NCI-H2107 treated with DMSO at 0.1 percent for 48 hours (cell line): ENCODE measurements at regions not wholly inside any gene's neighbourhood (a gene's known extent, or its start where the extent isn't known, plus 50 kb on each side); places are given as distances from the start of the nearest gene placed in this dataset.
"Not testable (repeated sequence)": the region's sequence is repeated elsewhere in the genome, so short reads cannot be mapped to it uniquely, and the experiment has no call there.

Source experiments
- DNase-seq: peaks from one replicate; lab custom pipeline; 2025; ENCODE audit not compliant: unreplicated experiment; lab: John Stamatoyannopoulos, UW

DNA sequence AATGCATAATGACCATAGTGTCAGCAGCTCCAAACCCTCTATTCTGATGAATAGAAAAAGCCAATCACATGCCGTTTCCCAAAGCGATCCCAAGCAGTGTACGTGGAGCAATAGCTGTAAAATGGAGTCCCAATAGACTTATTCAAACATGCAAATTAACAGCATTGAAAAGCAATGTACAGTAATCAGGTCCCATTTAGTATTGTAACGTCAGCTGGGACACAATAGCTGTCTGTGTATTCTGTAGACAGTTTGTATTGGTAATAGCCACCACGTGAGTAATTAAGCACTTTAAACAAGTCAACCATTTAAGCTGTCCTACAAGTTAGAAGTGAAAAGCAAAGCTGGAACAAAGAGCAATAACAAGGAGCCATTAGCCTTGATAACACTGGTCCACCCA is 698.2 kb downstream of the PCDH17 start:
- peak; percentile 34 for DNase-seq

DNA sequence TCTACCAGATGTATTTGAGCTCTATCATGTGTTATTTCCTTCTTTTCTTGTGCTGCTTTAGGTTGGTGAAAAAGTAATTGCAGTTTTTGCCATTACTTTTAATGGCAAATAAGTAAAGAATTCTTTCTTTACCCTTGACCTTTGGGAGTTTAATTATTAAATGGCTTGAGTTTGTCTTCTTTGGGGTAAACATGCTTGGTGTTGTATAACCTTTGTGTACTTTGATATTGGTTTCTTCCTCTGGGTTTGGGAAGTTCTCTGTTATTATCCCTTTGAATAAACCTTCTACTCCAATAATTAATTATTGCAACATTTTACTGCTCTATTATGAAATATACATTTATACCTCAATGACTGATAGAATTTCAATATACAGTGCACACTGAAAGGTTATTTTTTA is 709.4 kb downstream of the PCDH17 start:
- no peak for DNase-seq

DNA sequence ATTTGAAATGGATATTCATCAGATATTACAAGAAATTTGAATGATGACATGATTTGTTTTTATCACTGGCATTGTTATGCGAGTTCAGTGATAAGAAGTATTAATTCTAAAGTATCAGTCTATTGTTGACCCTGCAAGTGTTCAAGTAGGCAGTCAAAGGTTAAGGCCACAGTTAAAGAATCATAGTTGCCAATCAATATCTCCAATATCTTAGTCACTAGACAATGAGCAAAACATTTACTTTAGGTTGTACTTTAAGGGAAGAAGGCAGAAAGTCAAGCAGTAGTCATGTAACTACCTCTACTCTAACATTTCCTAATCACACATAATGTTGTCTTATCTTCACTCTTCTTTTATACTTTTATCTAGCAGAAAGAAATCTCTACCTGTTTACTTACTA is 709.8 kb downstream of the PCDH17 start:
- no peak for DNase-seq

DNA sequence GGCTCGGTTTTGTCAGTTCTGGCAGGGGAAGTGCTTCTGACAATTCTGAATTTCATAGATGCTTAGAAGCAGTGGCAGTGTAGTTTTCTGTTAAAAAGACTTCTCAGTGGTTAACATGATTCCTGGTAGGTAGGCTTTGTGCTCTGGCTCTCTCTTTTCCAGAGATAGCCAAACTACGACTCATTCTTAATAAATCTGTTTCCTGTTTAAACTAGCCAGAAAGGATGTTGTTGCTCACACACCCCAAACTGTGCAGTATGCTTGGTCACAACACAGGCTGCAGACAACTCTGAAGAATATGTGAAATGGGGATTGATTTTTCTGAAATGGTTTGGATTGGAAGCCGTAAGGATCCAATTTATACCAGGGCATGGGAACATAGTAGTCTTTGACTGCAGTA is 711.5 kb downstream of the PCDH17 start:
- DNase-seq = no peak

DNA sequence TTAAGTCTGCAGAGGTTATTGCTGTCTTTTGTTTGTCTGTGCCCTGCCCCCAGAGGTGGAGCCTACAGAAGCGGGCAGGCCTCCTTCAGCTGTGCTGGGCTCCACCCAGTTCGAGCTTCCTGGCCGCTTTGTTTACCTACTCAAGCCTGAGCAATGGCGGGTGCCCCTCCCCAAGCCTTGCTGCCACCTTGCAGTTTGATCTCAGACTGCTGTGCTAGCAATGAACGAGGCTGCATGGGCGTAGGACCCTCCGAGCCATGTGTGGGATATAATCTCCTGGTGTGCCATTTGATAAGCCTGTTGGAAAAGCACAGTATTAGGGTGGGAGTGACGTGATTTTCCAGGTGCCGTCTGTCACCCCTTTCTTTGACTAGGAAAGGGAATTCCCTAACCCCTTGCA is 720.6 kb downstream of the PCDH17 start:
- DNase-seq = not testable (repeated sequence)

DNA sequence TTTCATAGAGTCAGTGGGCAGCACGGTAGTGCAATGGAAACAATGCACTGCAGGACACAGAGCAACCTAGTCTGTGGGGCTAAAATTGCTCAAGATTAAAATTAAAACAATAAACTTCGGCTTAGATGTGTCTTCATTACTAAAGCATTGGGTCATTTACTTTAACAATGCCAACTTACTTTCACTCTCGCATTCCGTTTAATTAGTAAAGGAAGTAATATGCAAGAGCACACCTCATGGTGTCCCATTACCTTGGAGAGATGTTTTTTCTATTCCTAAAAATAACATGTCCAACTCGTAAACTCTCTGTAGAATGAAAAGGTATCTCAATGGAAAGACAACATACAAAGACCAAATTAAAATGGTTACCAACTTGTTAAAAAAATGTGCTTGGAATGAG is 738.4 kb downstream of the PCDH17 start:
- DNase-seq = no peak

DNA sequence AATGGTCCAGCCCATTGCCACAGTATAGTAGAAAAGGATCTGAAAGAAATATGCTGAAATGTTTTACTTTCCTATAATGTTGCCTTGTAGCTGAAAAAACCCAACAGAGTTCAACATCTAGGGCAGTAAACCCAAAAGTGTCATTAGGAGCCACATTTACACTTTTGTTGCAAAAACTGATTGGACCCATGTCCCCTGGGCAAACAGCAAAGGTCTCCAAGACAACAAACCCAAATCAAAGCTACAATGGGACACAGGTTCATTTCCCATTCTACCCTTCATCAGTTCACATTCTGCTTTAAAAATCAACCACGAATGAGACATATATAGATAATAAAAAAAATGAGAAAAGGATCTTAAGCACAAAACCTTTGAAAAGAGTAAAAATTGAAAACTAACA is 744.8 kb downstream of the PCDH17 start:
- no peak for DNase-seq

DNA sequence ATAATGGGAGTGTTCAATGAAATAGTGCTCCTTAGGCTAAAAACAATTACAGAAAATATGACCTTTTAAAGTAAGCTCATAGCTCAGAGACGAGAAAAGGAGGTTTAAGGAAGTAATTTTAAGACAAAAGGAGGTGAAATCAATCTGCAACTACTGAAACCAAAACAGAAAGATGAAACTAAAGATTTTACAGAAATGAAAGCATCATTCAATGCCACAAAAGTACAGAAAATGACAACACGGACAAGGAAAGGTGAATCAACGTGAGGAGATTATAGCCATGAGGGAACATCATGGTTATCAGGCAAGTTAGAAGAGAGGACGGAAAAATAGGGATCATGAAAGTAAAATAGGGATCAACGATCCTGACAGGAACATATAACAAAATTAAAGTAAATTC is 745.2 kb downstream of the PCDH17 start:
- no peak for DNase-seq

DNA sequence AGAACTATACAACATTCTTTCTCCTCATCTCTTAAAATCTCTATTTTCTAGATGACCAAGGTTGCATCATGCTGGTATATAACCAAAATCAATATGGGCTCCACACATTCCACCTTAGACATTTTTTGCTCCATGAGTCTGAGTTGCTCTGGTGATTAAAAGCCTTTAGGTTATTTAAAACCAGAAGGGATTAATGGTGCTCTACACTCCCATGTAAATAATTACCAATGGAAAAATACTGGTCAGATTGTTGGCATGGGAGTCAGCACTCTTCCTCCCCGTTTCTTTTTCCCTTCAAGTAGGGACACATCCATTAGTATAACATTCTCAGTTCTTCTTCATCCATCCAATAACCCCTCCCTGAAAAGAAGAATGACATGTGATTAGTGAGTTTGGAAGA is 747.7 kb downstream of the PCDH17 start:
- no peak for DNase-seq

DNA sequence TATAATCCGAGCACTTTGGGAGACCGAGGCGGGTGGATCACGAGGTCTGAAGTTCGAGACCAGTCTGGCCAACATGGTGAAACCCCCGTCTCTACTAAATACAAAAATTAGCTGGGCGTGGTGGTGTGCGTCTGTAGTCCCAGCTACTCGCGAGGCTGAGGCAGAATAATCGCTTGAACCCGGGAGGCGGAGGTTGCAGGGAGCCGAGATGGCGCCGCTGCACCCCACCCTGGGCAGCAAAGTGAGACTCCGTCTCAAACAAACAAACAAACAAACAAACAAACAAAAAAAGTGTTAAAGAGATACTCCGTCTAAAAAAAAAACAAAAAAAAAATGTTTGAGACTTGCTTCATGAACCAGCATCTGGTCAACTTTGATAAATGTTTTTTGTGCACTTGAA is 753.8 kb downstream of the PCDH17 start:
- DNase-seq = not testable (repeated sequence)

DNA sequence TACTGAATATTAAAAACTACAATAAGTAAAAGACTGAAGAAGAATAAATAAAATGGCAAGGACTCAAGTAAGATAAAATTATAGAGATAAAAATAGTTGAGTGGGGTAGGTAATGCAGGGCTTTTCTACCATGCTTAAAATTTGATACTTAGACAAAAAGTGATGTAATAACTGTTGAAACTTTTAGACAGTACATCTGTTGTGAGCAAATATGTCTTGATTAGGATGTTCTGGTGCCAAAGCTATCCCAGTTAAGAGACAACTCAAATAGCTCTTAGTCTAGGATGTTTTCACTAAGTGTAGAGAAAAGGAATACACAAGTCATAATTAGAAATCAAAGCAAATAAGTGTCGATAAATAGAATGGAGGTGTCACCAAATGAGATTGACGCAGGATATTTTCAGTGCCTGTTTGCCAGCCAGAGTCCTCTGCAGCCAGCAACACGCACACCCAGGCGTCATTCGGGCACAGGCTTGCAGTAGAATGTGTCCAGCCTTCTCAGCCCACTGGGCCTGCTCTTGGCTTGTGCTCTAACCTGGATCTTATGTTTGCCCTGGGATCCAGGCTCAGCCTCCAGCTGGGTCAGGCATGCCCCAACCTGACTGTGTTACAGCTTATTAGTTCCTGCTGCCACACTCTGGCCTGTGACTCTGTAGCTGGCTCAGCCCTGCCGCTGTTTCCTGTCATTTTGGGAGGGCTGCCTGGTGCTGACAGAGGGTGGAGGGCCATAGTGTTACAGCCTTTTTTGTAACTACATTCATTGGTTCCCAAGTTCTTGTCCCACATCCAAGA is 766.2 kb downstream of the PCDH17 start:
- DNase-seq = no peak

DNA sequence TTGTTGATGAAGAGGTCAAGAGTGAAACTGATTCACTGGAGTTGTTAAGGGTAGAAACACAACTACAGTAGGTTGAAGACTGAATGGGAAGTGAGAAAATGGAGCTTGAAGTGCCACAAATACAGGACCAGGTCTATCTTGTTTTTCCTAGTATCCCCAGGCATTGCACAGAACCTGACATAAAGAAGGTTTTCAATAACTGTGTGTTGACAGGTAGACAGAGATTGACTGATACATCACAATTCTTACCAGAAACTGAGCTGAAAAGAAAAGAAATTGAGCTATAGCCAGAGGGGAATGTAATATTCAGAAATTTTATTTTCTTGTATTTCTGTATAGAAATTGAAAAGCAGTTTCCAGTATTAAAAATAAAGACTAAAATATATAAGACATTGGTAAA is 767.7 kb downstream of the PCDH17 start:
- DNase-seq = no peak

DNA sequence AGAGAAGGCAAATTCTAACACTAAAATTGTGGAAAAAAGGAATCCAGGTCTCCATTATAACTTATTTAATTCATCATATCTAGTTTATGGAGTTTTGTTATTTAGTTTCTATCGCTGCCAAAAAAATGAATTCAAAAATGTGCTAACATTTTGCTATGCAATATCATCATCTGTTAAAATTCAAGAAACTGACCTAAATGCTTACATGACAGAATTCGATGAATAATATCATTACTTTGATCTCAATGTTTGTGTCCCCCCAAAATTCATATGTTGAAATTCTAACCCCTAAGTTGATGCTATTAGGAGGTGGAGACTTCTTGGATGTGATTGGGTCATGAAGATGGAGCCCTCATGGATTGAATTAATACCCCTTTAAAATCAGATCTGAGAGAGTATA is 775.0 kb downstream of the PCDH17 start:
- no peak for DNase-seq

DNA sequence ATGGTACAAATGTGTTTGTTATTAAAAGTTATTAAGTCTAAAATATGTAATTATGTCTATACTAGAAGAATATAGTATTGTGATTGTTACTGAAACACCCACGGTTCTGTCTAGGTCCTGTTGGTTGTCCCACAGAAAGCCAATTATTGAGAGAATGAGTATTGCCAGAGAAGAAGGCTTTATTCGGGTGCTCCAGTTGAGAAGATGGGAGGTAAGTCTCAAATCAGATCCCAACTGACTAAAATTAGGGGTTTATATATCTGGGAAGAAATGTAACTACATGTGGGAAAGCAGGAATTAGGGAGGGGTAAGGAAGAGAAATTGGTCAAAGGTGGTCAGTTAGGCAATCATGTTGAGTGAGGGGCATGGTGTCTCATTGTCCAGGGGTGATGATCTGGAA is 798.4 kb downstream of the PCDH17 start:
- DNase-seq = no peak

DNA sequence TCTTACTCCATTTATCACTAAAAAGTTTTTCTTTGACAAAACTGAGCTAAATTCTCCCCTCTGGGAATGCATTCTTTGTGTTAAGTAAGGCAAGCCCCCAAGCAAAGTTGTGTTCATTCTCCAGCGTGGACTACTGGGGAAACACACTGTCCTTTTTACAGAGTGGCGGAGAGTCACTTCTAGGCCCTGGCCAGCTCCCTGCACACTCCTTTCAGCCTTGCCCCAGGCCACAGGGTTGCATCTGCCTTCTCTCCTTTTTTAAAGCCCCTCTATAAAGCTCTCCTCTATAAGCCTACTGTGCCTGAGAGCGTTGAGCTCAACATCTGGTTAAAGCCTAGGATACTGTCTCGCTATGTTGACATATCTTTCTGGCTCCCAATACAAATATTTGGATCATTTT is 803.4 kb downstream of the PCDH17 start:
- no peak for DNase-seq

DNA sequence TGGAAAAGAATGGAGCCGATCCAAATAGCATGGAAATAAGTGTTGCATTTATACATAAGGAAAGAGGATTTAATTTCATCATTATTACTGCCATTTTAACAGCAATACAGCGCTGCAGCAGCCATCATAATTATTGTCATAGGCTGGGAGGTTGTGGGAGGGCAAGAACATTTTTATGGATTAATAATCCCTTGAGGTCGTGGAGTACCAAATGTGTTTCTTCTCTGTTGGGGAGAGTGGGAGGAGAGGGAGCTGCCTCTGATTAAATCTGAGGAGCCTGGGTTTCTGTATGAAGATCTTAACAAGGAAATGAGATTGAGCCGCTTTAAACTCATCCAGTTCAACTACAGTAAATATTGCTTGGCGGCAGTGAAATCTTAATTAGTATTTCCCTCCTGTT is 805.9 kb downstream of the PCDH17 start:
- DNase-seq = no peak

DNA sequence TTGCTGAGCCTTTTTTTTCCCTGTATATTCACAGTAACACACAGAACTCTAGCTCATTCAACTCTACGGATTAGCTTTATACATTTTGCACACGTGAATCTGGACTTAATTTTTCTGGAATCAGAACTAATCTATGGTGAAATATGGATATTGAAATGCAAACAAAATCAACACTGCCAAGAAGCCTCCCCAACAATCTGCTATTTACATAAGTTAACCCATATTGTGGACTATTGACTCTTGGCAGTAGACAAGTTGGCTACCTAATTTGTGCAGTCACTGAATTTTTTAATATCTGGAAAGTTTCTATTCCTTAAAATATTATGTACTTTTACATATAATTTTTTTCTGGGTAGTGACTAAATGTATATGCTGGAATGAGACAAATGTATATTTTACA is 815.4 kb downstream of the PCDH17 start:
- DNase-seq = no peak

DNA sequence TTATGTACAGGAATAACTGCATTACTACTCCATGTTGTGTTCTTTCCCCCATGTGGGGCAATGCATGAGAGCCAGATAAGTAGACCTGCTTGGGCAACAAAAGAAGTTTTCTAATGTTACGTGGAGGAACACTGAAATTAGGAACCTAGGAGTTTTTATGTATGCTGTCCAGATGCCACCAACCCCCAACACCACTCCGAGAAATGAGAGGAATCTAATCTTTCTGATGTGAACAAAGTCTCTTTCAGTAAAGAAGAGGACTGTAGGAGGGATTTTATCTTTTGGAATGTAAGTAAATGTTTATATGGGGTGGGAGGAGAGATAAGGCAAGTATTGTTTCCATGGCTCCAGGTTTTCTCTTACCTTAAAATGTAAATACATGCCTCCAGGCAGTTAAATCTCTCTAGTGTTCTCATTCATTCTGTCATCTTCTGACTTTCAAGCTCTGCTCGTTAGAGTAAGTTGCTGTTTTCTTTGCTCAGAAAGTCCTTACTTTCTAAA is 820.6 kb downstream of the PCDH17 start:
- no peak for DNase-seq

DNA sequence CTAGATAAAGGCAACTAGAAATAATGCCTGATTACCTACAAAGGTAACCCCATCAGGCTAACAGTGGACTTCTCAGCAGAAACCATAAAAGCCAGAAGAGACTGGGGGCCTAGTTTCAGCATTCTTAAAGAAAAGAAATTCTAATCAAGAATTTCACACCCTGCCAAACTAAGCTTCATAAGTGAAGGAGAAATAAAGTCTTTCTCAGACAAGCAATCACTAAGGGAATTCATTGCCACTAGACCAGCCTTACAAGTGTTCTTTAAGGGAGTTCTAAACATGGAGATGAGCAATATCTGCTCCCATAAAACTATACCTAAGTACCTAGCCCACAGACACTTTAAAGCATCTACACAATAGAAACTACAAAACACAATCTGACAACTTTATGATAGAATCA is 823.5 kb downstream of the PCDH17 start:
- no peak for DNase-seq

DNA sequence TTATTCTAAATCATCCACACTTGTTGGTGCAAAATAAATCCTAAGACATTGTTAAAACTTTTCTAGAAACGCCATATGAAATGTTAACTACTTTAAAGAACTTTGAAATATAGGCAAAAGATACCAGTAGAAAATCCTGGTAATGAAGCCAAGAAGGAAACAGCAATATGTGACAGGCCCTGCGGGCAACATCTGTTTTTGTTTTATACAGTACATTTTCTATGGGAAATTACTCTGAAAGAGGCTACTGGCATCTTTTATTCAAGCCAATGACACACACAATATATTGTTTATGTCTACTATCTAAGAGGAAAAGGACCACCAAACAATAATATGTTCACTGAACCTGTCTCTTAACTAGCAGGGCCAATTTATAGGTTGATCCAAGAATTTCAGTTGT is 829.7 kb downstream of the PCDH17 start:
- DNase-seq = no peak

DNA sequence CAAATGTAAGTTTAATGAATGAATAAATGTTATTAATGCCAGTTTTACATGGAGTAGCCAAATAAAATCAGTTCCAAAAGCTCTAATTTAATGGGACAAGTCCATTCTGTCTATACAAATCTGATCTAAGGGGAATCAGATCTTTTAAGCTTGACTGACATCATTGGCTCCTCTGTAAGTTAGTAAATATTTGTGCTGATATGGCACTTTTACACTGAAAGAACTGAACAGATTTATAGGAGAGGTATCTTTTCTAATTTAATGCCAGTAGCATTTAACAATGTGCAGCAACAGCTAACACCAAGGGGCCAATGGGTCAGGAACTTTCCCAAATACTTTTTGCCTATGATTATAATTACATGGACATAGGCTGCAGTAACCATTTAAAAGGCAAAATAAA is 832.3 kb downstream of the PCDH17 start:
- no peak for DNase-seq

DNA sequence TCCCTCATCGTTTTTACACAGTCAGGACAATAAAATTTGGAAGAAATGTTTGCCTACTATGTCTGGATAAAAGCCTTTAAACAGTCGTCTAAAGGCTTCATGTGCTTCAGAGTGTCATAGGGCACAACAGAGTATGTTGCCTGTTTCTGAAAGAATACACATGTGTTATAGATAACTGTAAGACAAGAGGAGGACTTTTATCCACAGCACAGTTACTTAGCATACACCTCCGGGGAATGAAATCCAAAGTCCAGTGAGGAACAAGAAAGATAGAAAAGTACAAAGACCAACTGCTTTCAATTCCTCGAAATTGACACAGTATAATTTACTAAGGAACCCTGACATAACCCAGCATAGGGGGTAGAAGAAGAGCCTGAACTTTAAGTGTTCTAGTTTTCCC is 835.6 kb downstream of the PCDH17 start:
- no peak for DNase-seq

DNA sequence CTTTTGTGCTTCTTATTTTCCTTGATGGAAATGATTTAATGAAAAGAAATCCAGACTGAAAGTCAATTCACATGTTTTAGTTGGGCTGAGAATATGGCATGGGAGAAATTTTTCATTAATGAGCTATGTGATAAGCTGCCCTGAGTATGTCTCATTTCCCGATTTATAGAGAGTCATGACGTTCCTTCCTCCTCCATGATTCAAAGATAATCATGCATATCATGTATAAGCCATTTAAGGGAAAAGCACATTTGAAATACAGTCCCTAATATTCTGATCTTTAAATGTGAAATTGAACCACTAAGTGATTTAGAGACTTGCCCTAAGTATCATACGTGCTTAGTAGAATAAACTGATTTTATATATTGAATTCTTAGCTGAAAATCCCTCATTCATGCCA is 840.9 kb downstream of the PCDH17 start:
- DNase-seq = no peak
